ENCODE measurements at regions not wholly inside any gene's neighbourhood (a gene's known extent, or its start where the extent isn't known, plus 50 kb on each side); places are given as distances from the start of the nearest gene placed in this dataset.
"Not testable (repeated sequence)": the region's sequence is repeated elsewhere in the genome, so short reads cannot be mapped to it uniquely, and the experiment has no call there.

GRCh38 chr2:90123409-90123808, 1431.9 kb downstream of the RPIA start:
- H3K4me2 ChIP-seq (ENCODE audit: low read length): not testable (repeated sequence)

GRCh38 chr2:90139046-90139445, 1447.6 kb downstream of the RPIA start:
- not testable (repeated sequence) for H3K4me2 ChIP-seq (ENCODE audit: low read length); H3K36me3 Mint-ChIP-seq (ENCODE audit: low read depth, unreplicated experiment); H3K4me1 Mint-ChIP-seq (ENCODE audit: low read depth, unreplicated experiment); H3K4me3 Mint-ChIP-seq (ENCODE audit: unreplicated experiment); H2AFZ ChIP-seq (ENCODE audit: low read depth, low read length); H3K79me2 ChIP-seq (ENCODE audit: insufficient read depth, low read length); H3K27ac Mint-ChIP-seq (ENCODE audit: unreplicated experiment); H3K27me3 ChIP-seq (ENCODE audit: insufficient read depth, low read length); H3K9me3 Mint-ChIP-seq (ENCODE audit: unreplicated experiment); H3K27ac ChIP-seq (ENCODE audit: low read depth, low read length); H3K4me3 ChIP-seq (ENCODE audit: insufficient read depth, low read depth, low read length); H3K9me3 ChIP-seq (ENCODE audit: insufficient read depth, low read depth, low read length); H3K36me3 ChIP-seq (ENCODE audit: insufficient read depth, low read length); H4K20me1 ChIP-seq (ENCODE audit: insufficient read depth, low read length); H3K9ac ChIP-seq (ENCODE audit: low read length); H3K27me3 Mint-ChIP-seq (ENCODE audit: low read depth, unreplicated experiment); H3K4me1 ChIP-seq (ENCODE audit: insufficient read depth, low read length); DNase-seq (ENCODE audit: low read depth); FAIRE-seq

More at GRCh38 chr2:90123409-90123808, 1431.9 kb downstream of the RPIA start:
- H3K9me3 Mint-ChIP-seq (ENCODE audit: unreplicated experiment); H3K27ac Mint-ChIP-seq (ENCODE audit: unreplicated experiment); H3K27me3 Mint-ChIP-seq (ENCODE audit: low read depth, unreplicated experiment); H3K36me3 Mint-ChIP-seq (ENCODE audit: low read depth, unreplicated experiment); H3K4me3 ChIP-seq (ENCODE audit: insufficient read depth, low read depth, low read length); H3K9ac ChIP-seq (ENCODE audit: low read length); H4K20me1 ChIP-seq (ENCODE audit: insufficient read depth, low read length); H3K27ac ChIP-seq (ENCODE audit: low read depth, low read length); H3K4me3 Mint-ChIP-seq (ENCODE audit: unreplicated experiment); H3K27me3 ChIP-seq (ENCODE audit: insufficient read depth, low read length); H3K4me1 Mint-ChIP-seq (ENCODE audit: low read depth, unreplicated experiment); H3K4me1 ChIP-seq (ENCODE audit: insufficient read depth, low read length); FAIRE-seq; H3K79me2 ChIP-seq (ENCODE audit: insufficient read depth, low read length); H2AFZ ChIP-seq (ENCODE audit: low read depth, low read length); H3K36me3 ChIP-seq (ENCODE audit: insufficient read depth, low read length); H3K9me3 ChIP-seq (ENCODE audit: insufficient read depth, low read depth, low read length); DNase-seq (ENCODE audit: low read depth): not testable (repeated sequence)

GRCh38 chr2:90141558-90141957, 1450.1 kb downstream of the RPIA start:
- not testable (repeated sequence) for H3K27ac ChIP-seq (ENCODE audit: low read depth, low read length); H3K4me1 ChIP-seq (ENCODE audit: insufficient read depth, low read length); H3K9me3 ChIP-seq (ENCODE audit: insufficient read depth, low read depth, low read length); DNase-seq (ENCODE audit: low read depth); H3K4me2 ChIP-seq (ENCODE audit: low read length); H3K4me3 ChIP-seq (ENCODE audit: insufficient read depth, low read depth, low read length); H3K9ac ChIP-seq (ENCODE audit: low read length); H3K4me3 Mint-ChIP-seq (ENCODE audit: unreplicated experiment); H3K36me3 Mint-ChIP-seq (ENCODE audit: low read depth, unreplicated experiment); H2AFZ ChIP-seq (ENCODE audit: low read depth, low read length); H3K27ac Mint-ChIP-seq (ENCODE audit: unreplicated experiment); H3K9me3 Mint-ChIP-seq (ENCODE audit: unreplicated experiment); H4K20me1 ChIP-seq (ENCODE audit: insufficient read depth, low read length); FAIRE-seq; H3K4me1 Mint-ChIP-seq (ENCODE audit: low read depth, unreplicated experiment); H3K27me3 ChIP-seq (ENCODE audit: insufficient read depth, low read length); H3K36me3 ChIP-seq (ENCODE audit: insufficient read depth, low read length); H3K27me3 Mint-ChIP-seq (ENCODE audit: low read depth, unreplicated experiment); H3K79me2 ChIP-seq (ENCODE audit: insufficient read depth, low read length)

GRCh38 chr2:90151805-90152204, 1460.3 kb downstream of the RPIA start:
- H3K4me1 Mint-ChIP-seq (ENCODE audit: low read depth, unreplicated experiment); H3K36me3 ChIP-seq (ENCODE audit: insufficient read depth, low read length); H2AFZ ChIP-seq (ENCODE audit: low read depth, low read length); H4K20me1 ChIP-seq (ENCODE audit: insufficient read depth, low read length); H3K9ac ChIP-seq (ENCODE audit: low read length); H3K27ac ChIP-seq (ENCODE audit: low read depth, low read length); H3K36me3 Mint-ChIP-seq (ENCODE audit: low read depth, unreplicated experiment); H3K4me3 Mint-ChIP-seq (ENCODE audit: unreplicated experiment); H3K4me3 ChIP-seq (ENCODE audit: insufficient read depth, low read depth, low read length); H3K27me3 Mint-ChIP-seq (ENCODE audit: low read depth, unreplicated experiment); H3K9me3 Mint-ChIP-seq (ENCODE audit: unreplicated experiment); DNase-seq (ENCODE audit: low read depth); H3K27me3 ChIP-seq (ENCODE audit: insufficient read depth, low read length); FAIRE-seq; H3K79me2 ChIP-seq (ENCODE audit: insufficient read depth, low read length); H3K4me1 ChIP-seq (ENCODE audit: insufficient read depth, low read length); H3K4me2 ChIP-seq (ENCODE audit: low read length); H3K9me3 ChIP-seq (ENCODE audit: insufficient read depth, low read depth, low read length); H3K27ac Mint-ChIP-seq (ENCODE audit: unreplicated experiment): not testable (repeated sequence)

- H4K20me1 ChIP-seq (ENCODE audit: insufficient read depth, low read length); H3K4me3 ChIP-seq (ENCODE audit: insufficient read depth, low read depth, low read length); H3K4me1 ChIP-seq (ENCODE audit: insufficient read depth, low read length); H3K27me3 ChIP-seq (ENCODE audit: insufficient read depth, low read length); H2AFZ ChIP-seq (ENCODE audit: low read depth, low read length); H3K27me3 Mint-ChIP-seq (ENCODE audit: low read depth, unreplicated experiment); H3K9me3 Mint-ChIP-seq (ENCODE audit: unreplicated experiment); H3K36me3 Mint-ChIP-seq (ENCODE audit: low read depth, unreplicated experiment); DNase-seq (ENCODE audit: low read depth); H3K4me1 Mint-ChIP-seq (ENCODE audit: low read depth, unreplicated experiment); H3K4me3 Mint-ChIP-seq (ENCODE audit: unreplicated experiment); H3K27ac ChIP-seq (ENCODE audit: low read depth, low read length); H3K9ac ChIP-seq (ENCODE audit: low read length); H3K27ac Mint-ChIP-seq (ENCODE audit: unreplicated experiment); H3K4me2 ChIP-seq (ENCODE audit: low read length); FAIRE-seq; H3K79me2 ChIP-seq (ENCODE audit: insufficient read depth, low read length); H3K9me3 ChIP-seq (ENCODE audit: insufficient read depth, low read depth, low read length); H3K36me3 ChIP-seq (ENCODE audit: insufficient read depth, low read length): not testable (repeated sequence)
Measured at GRCh38 chr2:90170978-90171377, 1479.5 kb downstream of the RPIA start.

GRCh38 chr2:90173081-90173480, 1481.6 kb downstream of the RPIA start:
- not testable (repeated sequence) for H4K20me1 ChIP-seq (ENCODE audit: insufficient read depth, low read length); H3K4me3 ChIP-seq (ENCODE audit: insufficient read depth, low read depth, low read length); H3K9me3 ChIP-seq (ENCODE audit: insufficient read depth, low read depth, low read length)

More at GRCh38 chr2:90173081-90173480, 1481.6 kb downstream of the RPIA start:
- H3K79me2 ChIP-seq (ENCODE audit: insufficient read depth, low read length); H3K4me3 Mint-ChIP-seq (ENCODE audit: unreplicated experiment); H3K4me1 ChIP-seq (ENCODE audit: insufficient read depth, low read length); H2AFZ ChIP-seq (ENCODE audit: low read depth, low read length); H3K27me3 ChIP-seq (ENCODE audit: insufficient read depth, low read length); H3K4me2 ChIP-seq (ENCODE audit: low read length); H3K36me3 Mint-ChIP-seq (ENCODE audit: low read depth, unreplicated experiment); FAIRE-seq; H3K27me3 Mint-ChIP-seq (ENCODE audit: low read depth, unreplicated experiment); H3K27ac Mint-ChIP-seq (ENCODE audit: unreplicated experiment); H3K4me1 Mint-ChIP-seq (ENCODE audit: low read depth, unreplicated experiment); H3K27ac ChIP-seq (ENCODE audit: low read depth, low read length); H3K36me3 ChIP-seq (ENCODE audit: insufficient read depth, low read length); DNase-seq (ENCODE audit: low read depth); H3K9me3 Mint-ChIP-seq (ENCODE audit: unreplicated experiment); H3K9ac ChIP-seq (ENCODE audit: low read length): not testable (repeated sequence)
